PC-9 (cell line): ENCODE measurements at regions not wholly inside any gene's neighbourhood (a gene's known extent, or its start where the extent isn't known, plus 50 kb on each side); places are given as distances from the start of the nearest gene placed in this dataset.

Experiments used
- BruUV-seq: library from RNA; stranded (reverse); fragments of 400-500 nt; replicated peaks from 2 replicates; lab custom pipeline; 2021; lab: Mats Ljungman, UMichigan
- CTCF ChIA-PET: fragments of 300-600 bp; sonication (Branson Sonifier 250); formaldehyde crosslinking; loops from one replicate; lab custom pipeline; 2022; ENCODE audit warnings: antibody characterized with exemption; lab: Charles Lee
- POLR2A ChIA-PET: fragments of 300-600 bp; sonication (Branson Sonifier 250); formaldehyde crosslinking; loops from one replicate; lab custom pipeline; 2022; ENCODE audit warnings: antibody characterized with exemption; ENCODE audit not compliant: unreplicated experiment; lab: Charles Lee
- DNase-seq, 2 experiments: peaks; one replicate each; pipeline versions ENCODE4 v3.0.0 to v3.0.0-alpha.2; 2015 to 2022; ENCODE audit warnings: mixed read lengths in 1 of 2
- H2AFZ ChIP-seq: fragments of 200-600 bp; sonication (generic); 2 replicates; pipeline ENCODE4 v1.8.1; 2017; ENCODE audit warnings: antibody characterized with exemption
- H3F3A ChIP-seq: fragments of 200-600 bp; sonication (generic); 2 replicates; pipeline ENCODE4 v1.8.1; 2017; ENCODE audit warnings: antibody characterized with exemption, mild to moderate bottlenecking, low read depth; ENCODE audit not compliant: insufficient read depth
- H3K27ac ChIP-seq: fragments of 200-600 bp; sonication (generic); 2 replicates; pipeline ENCODE4 v1.6.1; 2016; ENCODE audit warnings: mixed run types
- H3K27me3 ChIP-seq: fragments of 200-600 bp; sonication (generic); 2 replicates; pipeline ENCODE4 v1.6.1; 2016; ENCODE audit warnings: low read depth, mixed run types; ENCODE audit not compliant: insufficient read depth
- H3K36me3 ChIP-seq: fragments of 200-600 bp; sonication (generic); 2 replicates; pipeline ENCODE4 v1.6.1; 2016; ENCODE audit warnings: low read depth, mixed run types
- H3K4me1 ChIP-seq: fragments of 200-600 bp; sonication (generic); replicated peaks from 2 replicates; pipeline ENCODE4 v1.6.1; 2016; ENCODE audit warnings: mixed run types; ENCODE audit not compliant: insufficient read depth
- H3K4me2 ChIP-seq: fragments of 200-600 bp; sonication (generic); 2 replicates; pipeline ENCODE4 v1.6.1; 2017; ENCODE audit warnings: mixed run types
- H3K4me3 ChIP-seq: fragments of 200-600 bp; sonication (generic); 2 replicates; pipeline ENCODE4 v1.6.1; 2016; ENCODE audit warnings: mixed run types
- H3K79me2 ChIP-seq: fragments of 200-600 bp; sonication (generic); 2 replicates; pipeline ENCODE4 v1.6.1; 2017; ENCODE audit warnings: low read depth, mixed run types
- H3K9me2 ChIP-seq: fragments of 200-600 bp; sonication (generic); 2 replicates; pipeline ENCODE4 v1.8.1; 2017; ENCODE audit warnings: mild to moderate bottlenecking; ENCODE audit not compliant: insufficient read depth
- H3K9me3 ChIP-seq: fragments of 200-600 bp; sonication (generic); 2 replicates; pipeline ENCODE4 v1.8.1; 2016; ENCODE audit warnings: low read depth; ENCODE audit not compliant: insufficient read depth
- H4K20me1 ChIP-seq: fragments of 200-600 bp; sonication (generic); 2 replicates; pipeline ENCODE4 v1.8.1; 2017; ENCODE audit not compliant: insufficient read depth
- CTCF ChIP-seq: fragments of 200-600 bp; sonication (generic); conservative IDR thresholded peaks from 2 replicates; pipeline ENCODE4 v1.6.1; 2017; ENCODE audit warnings: mixed run types, antibody characterized with exemption, mild to moderate bottlenecking, moderate library complexity
- EZH2 ChIP-seq: fragments of 200-600 bp; sonication (generic); IDR thresholded peaks from 2 replicates; pipeline ENCODE4 v1.8.0; 2017; ENCODE audit warnings: antibody characterized with exemption, low read depth
- intact Hi-C: fragments of 100-400 bp; cut with micrococcal nuclease; formaldehyde crosslinking; loops from one replicate; pipeline ENCODE4 v1.10.0; 2022; ENCODE audit not compliant: unreplicated experiment

GRCh38 chr4:174099712-174100111 is 183.8 kb downstream of the FBXO8 start:
- no peaks in the 10 kb centered on the region for H4K20me1 ChIP-seq
- no peak overlapping the region for H2AFZ ChIP-seq
- H3K9me3 ChIP-seq, result no peaks in the 10 kb centered on the region
- H3K9me2 ChIP-seq, result no peaks in the 10 kb centered on the region
- no TSS peak for BruUV-seq
- no peak for TF ChIP-seq EZH2
- no peak for TF ChIP-seq CTCF
- ChIA-PET POLR2A (no interaction called here), CTCF (no interaction called here)
- H3K36me3 ChIP-seq, result no peaks in the 10 kb centered on the region
- intact Hi-C loops, result no loop called here
- H3K27ac ChIP-seq, result no peak overlapping the region
- no peak for DNase-seq
- no peaks in the 10 kb centered on the region for H3K27me3 ChIP-seq
- H3K79me2 ChIP-seq, result no peaks in the 10 kb centered on the region
- no peaks in the 10 kb centered on the region for H3K4me1 ChIP-seq
- no peak overlapping the region for H3K4me2 ChIP-seq
- no peak overlapping the region for H3K4me3 ChIP-seq
- H3F3A ChIP-seq, result no peaks in the 10 kb centered on the region

GRCh38 chr4:174096999-174097398 is 186.5 kb downstream of the FBXO8 start:
- no TSS peak for BruUV-seq
- no peak for DNase-seq
- H4K20me1 ChIP-seq, result no peaks in the 10 kb centered on the region

GRCh38 chr4:174096456-174096855 is 187.0 kb downstream of the FBXO8 start:
- H4K20me1 ChIP-seq, result no peaks in the 10 kb centered on the region
- no peaks in the 10 kb centered on the region for H3K9me2 ChIP-seq
- no peak for TF ChIP-seq CTCF
- TF ChIP-seq EZH2, result no peak
- H3K36me3 ChIP-seq, result no peaks in the 10 kb centered on the region
- CTCF ChIA-PET, result no interaction called here
- H3K4me3 ChIP-seq, result no peak overlapping the region
- no TSS peak for BruUV-seq
- H3K9me3 ChIP-seq, result no peaks in the 10 kb centered on the region
- no peaks in the 10 kb centered on the region for H3K79me2 ChIP-seq
- no peak overlapping the region for H3K4me2 ChIP-seq
- POLR2A ChIA-PET, result no interaction called here
- no peak overlapping the region for H2AFZ ChIP-seq
- no peaks in the 10 kb centered on the region for H3F3A ChIP-seq
- no peaks in the 10 kb centered on the region for H3K27me3 ChIP-seq
- no peak for DNase-seq
- H3K4me1 ChIP-seq, result no peaks in the 10 kb centered on the region
- no peak overlapping the region for H3K27ac ChIP-seq
- intact Hi-C loops, result no loop called here

More at GRCh38 chr4:174096999-174097398, 186.5 kb downstream of the FBXO8 start:
- ChIA-PET POLR2A (no interaction called here), CTCF (no interaction called here)
- H3K4me1 ChIP-seq, result no peaks in the 10 kb centered on the region
- no peaks in the 10 kb centered on the region for H3K9me3 ChIP-seq
- H3K79me2 ChIP-seq, result no peaks in the 10 kb centered on the region
- H3K4me3 ChIP-seq, result no peak overlapping the region
- intact Hi-C loops, result no loop called here
- no peak for TF ChIP-seq CTCF
- TF ChIP-seq EZH2, result no peak
- H3K9me2 ChIP-seq, result no peaks in the 10 kb centered on the region
- no peak overlapping the region for H3K27ac ChIP-seq
- H2AFZ ChIP-seq, result no peak overlapping the region
- no peaks in the 10 kb centered on the region for H3K27me3 ChIP-seq
- H3K36me3 ChIP-seq, result no peaks in the 10 kb centered on the region
- no peaks in the 10 kb centered on the region for H3F3A ChIP-seq
- H3K4me2 ChIP-seq, result no peak overlapping the region
